NCI-H187 (cell line): ENCODE measurements at regions not wholly inside any gene's neighbourhood (a gene's known extent, or its start where the extent isn't known, plus 50 kb on each side); places are given as distances from the start of the nearest gene placed in this dataset.

ENCODE experiments used
- DNase-seq, 2 experiments: peaks; one replicate each; lab custom pipeline; 2025; lab: John Stamatoyannopoulos, UW

DNA sequence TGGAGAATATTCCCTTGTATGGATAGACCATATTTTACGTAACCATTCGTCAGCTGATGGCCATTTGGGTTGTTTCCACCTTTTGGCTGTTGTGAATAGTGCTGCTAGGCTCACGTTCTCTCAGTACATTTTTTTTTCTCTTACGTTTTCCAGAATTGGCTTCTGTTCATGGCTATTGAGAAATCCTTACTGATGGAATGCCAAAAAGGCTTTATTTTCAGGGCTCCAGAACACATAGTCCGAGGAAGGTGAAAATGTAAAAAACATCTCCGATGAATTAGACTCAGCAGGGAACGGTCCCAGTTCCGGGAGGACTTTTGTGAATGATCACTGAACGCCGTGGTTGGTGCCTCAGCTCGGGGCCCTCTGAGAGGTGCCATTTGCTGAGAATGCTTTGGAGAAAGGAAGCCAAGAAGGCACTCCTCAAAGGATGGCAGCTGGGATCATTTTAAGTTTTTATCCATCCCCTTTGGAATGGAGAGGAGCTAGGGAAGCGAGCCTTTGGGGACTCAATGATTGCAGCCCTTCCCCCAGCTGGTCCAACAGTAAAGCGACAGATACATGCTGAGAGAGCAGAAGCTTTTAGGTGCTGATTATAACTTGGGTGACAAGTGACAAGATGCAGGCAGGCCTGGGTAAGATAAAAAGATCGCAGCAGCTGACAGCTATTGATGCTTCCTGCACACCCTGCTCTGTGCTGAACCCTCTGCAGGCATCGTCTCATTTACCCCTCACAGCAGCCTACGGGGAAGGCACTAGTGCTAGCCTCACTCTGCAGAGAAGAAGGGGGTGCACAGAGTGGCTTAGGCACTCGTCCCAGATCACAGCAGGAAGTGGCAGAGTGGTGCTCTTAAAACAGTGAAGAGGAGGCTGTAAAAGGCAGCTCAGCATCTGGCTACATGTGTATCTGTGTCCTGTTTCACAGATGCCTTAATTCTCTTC, 133.4 kb upstream of the KCNG1 start:
- DNase-seq, result peak; percentile 8 to 16

DNA sequence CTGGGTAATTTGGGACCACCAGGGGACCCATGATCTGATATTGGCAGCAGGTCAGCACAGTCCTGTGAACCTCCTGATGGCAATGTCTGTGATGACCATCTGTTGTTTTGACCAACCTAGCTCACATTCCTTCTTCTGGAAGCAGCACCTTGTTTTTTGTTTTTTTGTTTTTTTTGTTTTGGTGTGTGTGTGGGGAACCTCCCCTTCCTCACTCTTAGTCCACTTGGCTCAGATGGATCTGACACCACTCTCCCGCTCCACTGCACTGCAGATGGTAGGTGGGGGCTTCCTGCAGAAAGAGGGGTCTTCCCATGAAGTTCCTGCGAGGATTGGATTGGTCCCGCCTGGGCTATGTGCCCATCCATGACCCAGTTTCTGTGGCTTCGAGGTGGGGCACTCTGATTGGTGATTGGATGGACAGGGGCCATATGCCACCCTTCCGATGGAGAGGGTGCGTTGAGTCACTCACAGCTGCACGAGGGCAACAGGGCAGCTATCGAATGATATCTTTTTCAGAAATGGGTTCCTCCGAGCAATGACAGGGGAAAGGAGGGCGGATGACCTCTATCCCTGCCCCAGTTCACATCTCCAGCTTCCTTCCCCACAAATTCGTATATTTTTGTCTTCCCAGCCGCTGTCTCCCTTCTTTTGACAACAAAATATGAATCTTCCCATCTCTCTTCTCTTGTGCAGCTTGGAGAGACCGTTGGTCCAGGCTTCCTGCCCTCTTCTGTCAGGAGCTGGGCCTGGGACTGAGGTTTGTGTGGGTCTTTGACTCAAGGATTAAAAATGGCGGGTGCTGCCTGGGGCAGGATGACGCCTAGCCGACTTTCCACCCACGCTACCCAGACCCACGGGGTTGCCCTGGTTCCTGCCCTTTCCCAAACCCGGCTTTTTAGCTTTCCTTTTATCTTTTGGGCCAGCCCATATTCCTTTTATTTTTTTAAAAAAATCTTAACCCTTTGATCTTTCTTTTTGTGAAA, 132.1 kb upstream of the KCNG1 start:
- no peak for DNase-seq

DNA sequence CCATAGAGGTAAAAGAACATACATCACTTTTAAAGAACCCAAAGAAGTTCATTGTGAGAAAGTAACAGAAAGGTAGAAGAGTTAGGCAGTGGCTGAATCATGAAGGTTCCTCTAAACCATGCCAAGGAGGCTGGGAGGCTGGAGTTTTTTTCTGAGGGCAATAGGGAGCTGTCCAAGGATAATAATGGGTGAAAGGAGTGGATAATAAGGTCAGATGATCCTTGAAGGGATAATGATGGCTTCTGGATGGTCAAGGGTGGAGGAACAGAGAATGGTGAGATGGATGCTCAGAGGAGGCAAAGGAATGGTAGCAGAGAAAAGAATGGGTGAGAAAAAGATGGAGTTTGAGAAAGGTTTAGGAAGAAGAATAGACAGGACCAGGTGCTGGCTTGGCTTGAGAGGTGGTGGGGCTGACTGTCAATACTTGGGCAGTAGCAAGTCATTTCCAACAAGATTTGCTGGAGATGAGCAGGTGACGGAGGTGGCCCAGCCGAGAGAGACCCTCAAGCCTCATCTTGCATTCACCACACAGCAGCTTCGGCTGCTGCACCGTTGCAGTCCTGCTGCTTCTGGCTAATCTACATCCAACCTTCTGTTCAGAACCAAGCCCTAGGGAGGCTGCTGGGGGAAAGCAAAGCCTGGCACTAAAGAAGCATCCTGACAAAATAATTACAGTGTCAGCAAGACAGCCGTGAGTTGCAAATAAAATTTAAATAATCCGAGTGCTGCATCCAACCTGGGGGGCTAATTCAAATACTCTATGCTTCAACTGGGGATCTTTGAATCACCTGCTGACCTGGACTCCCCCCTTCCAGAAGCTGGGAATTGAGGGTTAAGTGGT, 131.2 kb upstream of the KCNG1 start:
- no peak for DNase-seq

DNA sequence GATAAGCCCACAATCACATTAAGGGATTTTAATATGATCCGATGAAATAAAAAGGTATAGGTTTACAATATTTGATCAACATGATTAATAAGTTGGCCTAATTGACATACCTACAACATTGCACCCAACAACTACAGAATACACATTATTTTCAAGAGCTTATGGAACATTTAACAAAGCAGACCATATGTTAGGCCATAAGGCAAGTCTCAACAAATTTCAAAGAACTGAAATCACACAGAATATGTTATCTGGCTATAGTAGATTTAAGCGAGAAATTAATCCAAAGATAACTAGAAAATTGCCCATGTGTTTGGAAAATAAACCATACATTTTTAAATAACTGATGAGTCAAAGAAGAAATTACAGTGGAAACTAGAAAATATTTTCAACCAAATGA, 126.0 kb upstream of the KCNG1 start:
- DNase-seq, result no peak

GRCh38 chr20:51144476-51144875, 121.6 kb upstream of the KCNG1 start:
- DNase-seq, result no peak

GRCh38 chr20:51143652-51144051, 120.7 kb upstream of the KCNG1 start:
- DNase-seq, result no peak

GRCh38 chr20:51142448-51142847, 119.5 kb upstream of the KCNG1 start:
- DNase-seq, result no peak

DNA sequence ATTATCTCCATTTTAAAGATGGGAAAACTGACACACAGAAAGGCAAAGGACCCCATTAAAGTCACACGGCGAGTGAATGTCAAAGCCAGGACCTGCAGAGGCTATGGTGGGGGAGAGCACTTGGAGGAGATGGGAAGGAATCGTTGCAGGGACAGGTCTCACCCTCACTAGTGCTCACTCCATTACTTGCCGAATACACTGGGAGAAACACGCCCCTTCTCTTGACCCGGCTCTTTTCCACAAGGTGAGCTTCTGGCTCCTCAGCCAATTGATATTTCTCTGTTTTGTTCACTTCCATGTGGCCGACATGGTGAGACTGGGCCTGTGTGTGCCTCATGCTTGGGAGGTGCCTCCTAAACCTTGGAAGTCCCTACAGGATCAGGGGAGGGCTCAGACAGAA, 117.8 kb upstream of the KCNG1 start:
- no peak for DNase-seq

- DNase-seq, result no peak
Observed at GRCh38 chr20:51139891-51140290, 117.0 kb upstream of the KCNG1 start.

DNA sequence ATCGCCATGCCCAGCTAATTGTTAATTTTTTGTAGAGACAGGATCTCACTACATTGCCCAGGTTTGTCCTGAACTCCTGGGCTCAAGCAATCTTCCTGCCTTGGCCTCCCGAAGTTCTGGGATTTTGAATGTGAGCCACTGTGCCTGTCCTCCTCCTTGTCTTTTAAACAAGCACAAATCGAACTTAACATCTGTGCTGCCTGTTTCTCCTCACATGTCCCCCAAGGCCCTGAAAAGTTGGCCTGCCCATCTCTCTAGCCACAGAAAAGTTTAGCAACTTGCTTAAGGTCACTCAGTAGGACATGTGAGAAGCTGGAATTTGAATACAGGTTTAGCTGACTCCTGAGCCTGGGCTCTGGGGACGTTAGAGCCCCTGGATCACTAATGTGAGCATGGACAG, 115.7 kb upstream of the KCNG1 start:
- DNase-seq, result no peak

DNA sequence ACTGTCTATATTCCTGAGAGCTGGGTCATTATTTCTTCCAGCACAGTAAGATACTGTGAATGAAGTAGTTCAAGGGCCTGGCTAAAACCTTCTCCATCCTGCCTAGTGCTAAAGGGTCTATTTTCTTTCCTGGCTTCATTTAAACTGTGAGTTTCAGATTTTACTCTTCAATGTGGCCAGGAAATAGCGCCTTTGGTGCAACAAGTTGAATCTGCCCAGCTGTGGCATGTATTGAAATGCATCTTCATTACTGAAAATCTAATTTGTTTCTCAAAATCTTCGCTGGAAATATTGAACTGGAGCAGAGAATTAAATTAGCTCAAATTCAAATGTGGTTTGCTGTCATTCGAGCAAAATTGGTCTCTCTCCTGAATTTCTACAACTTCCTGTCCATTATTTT, 114.6 kb upstream of the KCNG1 start:
- DNase-seq, result no peak

DNA sequence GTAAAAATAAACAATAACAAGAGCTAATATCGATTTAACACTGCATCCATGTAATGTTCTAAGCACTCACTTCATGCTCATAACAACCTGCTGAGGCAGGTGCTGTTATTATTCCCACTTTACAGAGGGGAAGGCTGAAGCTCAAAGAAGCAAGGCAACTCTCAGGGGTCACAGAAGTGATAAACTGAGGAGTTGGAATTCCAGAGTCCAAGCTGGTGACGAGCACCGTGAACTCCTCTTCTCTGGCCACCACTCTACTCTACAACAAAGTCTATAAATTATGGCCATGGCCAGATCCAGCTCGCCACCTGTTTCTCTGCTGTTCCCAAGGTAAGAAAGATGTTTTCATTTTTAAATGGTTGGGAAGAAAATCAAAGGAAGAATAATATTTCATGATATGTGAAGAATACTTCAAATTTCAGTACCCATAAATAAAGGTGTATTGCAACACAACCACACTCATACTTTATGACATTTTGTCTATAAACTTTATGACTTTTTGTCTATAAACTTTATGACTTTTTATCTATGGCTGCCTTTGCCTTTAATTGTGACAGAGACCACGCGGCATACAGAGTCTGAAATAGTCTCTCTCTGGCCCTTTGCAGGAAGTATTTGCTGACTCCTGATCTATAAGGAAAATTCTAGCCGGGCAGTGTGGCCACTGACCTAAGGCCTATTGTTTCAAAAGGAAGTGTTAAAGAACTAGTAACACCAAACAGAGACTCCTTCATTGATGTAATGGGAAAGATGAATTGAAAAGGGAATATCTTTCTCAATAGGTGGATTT, 113.2 kb upstream of the KCNG1 start:
- no peak for DNase-seq

GRCh38 chr20:51134405-51134804, 111.5 kb upstream of the KCNG1 start:
- DNase-seq, result no peak

GRCh38 chr20:51132279-51132678, 109.4 kb upstream of the KCNG1 start:
- no peak for DNase-seq

DNA sequence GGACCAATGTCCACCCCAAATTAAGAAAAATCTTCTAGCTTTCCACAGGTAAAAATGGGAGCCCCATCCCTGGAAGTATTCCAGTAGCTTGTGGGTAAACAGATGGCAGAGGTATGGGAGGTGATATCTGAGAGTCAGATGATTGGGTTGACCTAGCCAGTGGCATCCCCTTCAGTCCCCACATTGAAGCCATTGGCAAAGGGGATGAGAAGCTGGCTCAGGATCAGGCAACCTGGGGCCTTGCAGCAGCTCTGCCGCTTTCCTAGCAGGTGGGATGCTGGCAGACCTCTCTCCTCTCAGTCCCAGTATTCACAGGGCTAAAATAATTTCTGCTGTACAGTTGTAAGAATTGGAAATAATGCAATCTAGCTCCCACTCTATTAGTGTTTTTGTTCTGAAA, 108.9 kb upstream of the KCNG1 start:
- DNase-seq, result no peak

- DNase-seq, result no peak
Observed at GRCh38 chr20:51129147-51129776, 106.4 kb upstream of the KCNG1 start.

- DNase-seq, result no peak
Observed at GRCh38 chr20:51128198-51128597, 105.3 kb upstream of the KCNG1 start.

- no peak for DNase-seq
Observed at GRCh38 chr20:51127713-51128112, 104.8 kb upstream of the KCNG1 start.

DNA sequence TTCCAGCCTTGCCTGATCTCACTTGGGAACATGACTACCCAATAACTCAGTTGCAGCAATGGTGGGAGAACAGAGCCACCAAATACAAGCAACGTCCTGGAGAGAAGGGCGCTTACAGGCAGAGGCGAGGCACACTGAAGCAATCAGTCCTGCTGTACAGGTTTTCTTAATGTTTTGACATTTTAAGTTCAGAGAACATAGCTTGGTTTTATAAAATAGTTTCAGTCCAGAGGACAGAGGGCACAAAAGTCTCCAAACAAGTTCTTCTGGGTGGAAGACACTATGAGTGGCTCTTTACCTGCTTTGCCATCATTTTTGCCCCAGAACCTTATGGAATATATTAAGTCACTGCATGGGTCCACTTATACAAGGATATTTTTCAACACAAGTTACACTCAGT, 103.4 kb upstream of the KCNG1 start:
- DNase-seq, result no peak

DNA sequence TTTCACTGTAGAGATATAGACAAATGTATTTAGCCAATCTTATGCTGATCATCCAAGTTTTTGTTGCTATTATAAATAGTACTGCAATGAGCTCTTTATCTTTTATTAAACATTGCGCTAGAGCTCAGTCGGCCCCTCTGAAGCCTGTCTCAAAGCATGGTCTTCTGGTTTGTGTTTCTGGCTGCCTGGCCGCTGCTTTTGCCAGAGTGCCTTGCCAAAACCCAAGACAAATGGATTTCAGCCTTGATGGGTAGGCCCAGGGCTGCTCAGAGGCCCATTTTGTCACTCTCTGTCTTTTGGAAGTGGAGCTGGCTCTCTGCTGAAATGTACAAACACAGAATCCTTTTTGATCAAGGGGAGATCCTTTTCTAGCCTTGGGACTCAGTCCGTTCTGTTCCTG, 102.9 kb upstream of the KCNG1 start:
- no peak for DNase-seq

- DNase-seq, result no peak
Observed at GRCh38 chr20:51125105-51125504, 102.2 kb upstream of the KCNG1 start.
